ENCODE measurements at regions not wholly inside any gene's neighbourhood (a gene's known extent, or its start where the extent isn't known, plus 50 kb on each side); places are given as distances from the start of the nearest gene placed in this dataset.

GRCh38 chr4:141891260-141892120, 255.1 kb downstream of the IL15 start:
- no peak for TF ChIP-seq CTCF (IDR thresholded peaks at IDR 0.05; ENCODE audit: poor library complexity, severe bottlenecking)
- TF ChIP-seq EP300 (conservative IDR thresholded peaks at IDR 0.05; ENCODE audit: poor library complexity, severe bottlenecking), result no peak
- TF ChIP-seq TAF1 (IDR thresholded peaks at IDR 0.05; ENCODE audit: low read depth), result no peak

Data from neural cell (in vitro differentiated cells).